Muscle layer of duodenum (tissue), 2 donors: ENCODE measurements at regions not wholly inside any gene's neighbourhood (a gene's known extent, or its start where the extent isn't known, plus 50 kb on each side); places are given as distances from the start of the nearest gene placed in this dataset.
"Not testable (repeated sequence)": the region's sequence is repeated elsewhere in the genome, so short reads cannot be mapped to it uniquely, and the experiment has no call there.

Experiments used
- H3K27ac ChIP-seq: one replicate; pipeline ENCODE4 v1.7.0; 2013; ENCODE audit warnings: mild to moderate bottlenecking, low read length
- H3K27me3 ChIP-seq: one replicate; pipeline ENCODE4 v1.7.0; 2013; ENCODE audit warnings: low read depth, mild to moderate bottlenecking, control low read depth, low read length
- H3K36me3 ChIP-seq, 2 donors: one replicate each; pipeline ENCODE4 v1.7.0; 2013; ENCODE audit warnings: low read length in 2 of 2, control low read depth in 1 of 2, mild to moderate bottlenecking in 1 of 2; ENCODE audit not compliant: insufficient read depth in 2 of 2, control insufficient read depth in 1 of 2
- H3K4me1 ChIP-seq, 2 donors: one replicate each; pipeline ENCODE4 v1.7.0; 2013; ENCODE audit warnings: low read length in 2 of 2, mild to moderate bottlenecking in 2 of 2, control low read depth in 1 of 2, moderate library complexity in 1 of 2; ENCODE audit not compliant: insufficient read depth in 2 of 2, control insufficient read depth in 1 of 2
- H3K4me3 ChIP-seq, 2 donors: one replicate each; pipeline ENCODE4 v1.7.0; 2013; ENCODE audit warnings: low read length in 2 of 2, low read depth in 1 of 2, mild to moderate bottlenecking in 1 of 2
- H3K9me3 ChIP-seq, 2 donors: one replicate each; pipeline ENCODE4 v1.7.0; 2013; ENCODE audit warnings: low read length in 2 of 2, control low read depth in 1 of 2, mild to moderate bottlenecking in 1 of 2; ENCODE audit not compliant: control insufficient read depth in 1 of 2
- donor health status: healthy.

GRCh38 chr7:121741896-121742295 is 131.1 kb upstream of the PTPRZ1 start:
- no peak overlapping the region for H3K27ac ChIP-seq
- H3K27me3 ChIP-seq: no peaks in the 10 kb centered on the region
- H3K4me3 ChIP-seq: no peak overlapping the region
- no peaks in the 10 kb centered on the region for H3K4me1 ChIP-seq
- no peaks in the 10 kb centered on the region for H3K9me3 ChIP-seq
- H3K36me3 ChIP-seq: no peaks in the 10 kb centered on the region

GRCh38 chr7:121739465-121739864 is 133.5 kb upstream of the PTPRZ1 start:
- no peak overlapping the region for H3K27ac ChIP-seq
- H3K27me3 ChIP-seq: no peaks in the 10 kb centered on the region
- H3K36me3 ChIP-seq: no peaks in the 10 kb centered on the region
- H3K4me3 ChIP-seq: no peak overlapping the region
- H3K9me3 ChIP-seq: no peaks in the 10 kb centered on the region
- no peaks in the 10 kb centered on the region for H3K4me1 ChIP-seq

GRCh38 chr7:121730869-121731268 is 142.1 kb upstream of the PTPRZ1 start:
- Histone ChIP-seq H3K9me3 (peaks cover 1 to 11% of the 10 kb centered on the region in 2 donors), H3K4me3 (no peak overlapping the region), H3K27me3 (no peaks in the 10 kb centered on the region), H3K27ac (no peak overlapping the region), H3K36me3 (no peaks in the 10 kb centered on the region), H3K4me1 (no peaks in the 10 kb centered on the region)

GRCh38 chr7:121714559-121715303 is 158.2 kb upstream of the PTPRZ1 start:
- Histone ChIP-seq H3K27me3 (no peaks in the 10 kb centered on the region), H3K9me3 (peaks cover 0 to 3% of the 10 kb centered on the region in 2 donors), H3K4me3 (peak overlapping the region in 1 of 2 donors; percentile 2), H3K4me1 (no peaks in the 10 kb centered on the region), H3K27ac (peak overlapping the region; percentile 47), H3K36me3 (no peaks in the 10 kb centered on the region)

- H3K36me3 ChIP-seq, H3K9me3 ChIP-seq, H3K4me3 ChIP-seq, H3K4me1 ChIP-seq, H3K27me3 ChIP-seq, H3K27ac ChIP-seq: not testable (repeated sequence)
Measured at GRCh38 chr7:121712961-121713360, 160.0 kb upstream of the PTPRZ1 start.

DNA sequence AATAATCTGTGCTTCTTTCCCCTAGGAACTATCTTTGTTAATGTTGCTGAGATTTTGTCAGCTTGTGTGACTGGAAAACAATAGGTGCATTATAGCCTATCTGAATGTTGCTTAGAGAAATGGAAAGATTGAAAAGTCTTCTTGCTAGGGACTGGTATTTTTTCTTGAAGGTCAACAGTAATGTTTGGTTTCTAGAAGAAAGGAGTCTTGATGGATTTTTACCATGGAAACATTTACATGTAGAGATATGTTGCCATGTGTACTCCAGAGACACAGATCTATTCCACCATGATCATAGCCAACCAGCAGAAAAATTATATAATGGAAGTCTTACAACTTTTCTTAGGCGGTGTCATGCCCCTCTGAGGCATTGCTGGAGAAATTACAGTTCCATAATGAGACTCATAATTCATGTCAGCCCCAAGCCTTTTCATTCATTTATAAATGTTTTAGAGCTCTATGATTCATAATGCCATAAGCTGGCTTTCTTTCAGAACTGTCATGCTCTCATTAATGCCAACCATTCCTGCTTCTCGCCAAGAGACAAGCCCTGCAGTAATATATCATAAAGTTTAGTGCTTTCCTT is 175.1 kb upstream of the PTPRZ1 start:
- no peaks in the 10 kb centered on the region for H3K36me3 ChIP-seq
- H3K27ac ChIP-seq: no peak overlapping the region
- H3K9me3 ChIP-seq: no peaks in the 10 kb centered on the region
- no peak overlapping the region for H3K4me3 ChIP-seq
- no peaks in the 10 kb centered on the region for H3K4me1 ChIP-seq
- H3K27me3 ChIP-seq: no peaks in the 10 kb centered on the region

- Histone ChIP-seq H3K36me3 (no peaks in the 10 kb centered on the region), H3K27me3 (no peaks in the 10 kb centered on the region), H3K27ac (no peak overlapping the region), H3K4me3 (no peak overlapping the region), H3K9me3 (no peaks in the 10 kb centered on the region), H3K4me1 (no peaks in the 10 kb centered on the region)
Measured at GRCh38 chr7:121696954-121697353, 176.0 kb upstream of the PTPRZ1 start.

DNA sequence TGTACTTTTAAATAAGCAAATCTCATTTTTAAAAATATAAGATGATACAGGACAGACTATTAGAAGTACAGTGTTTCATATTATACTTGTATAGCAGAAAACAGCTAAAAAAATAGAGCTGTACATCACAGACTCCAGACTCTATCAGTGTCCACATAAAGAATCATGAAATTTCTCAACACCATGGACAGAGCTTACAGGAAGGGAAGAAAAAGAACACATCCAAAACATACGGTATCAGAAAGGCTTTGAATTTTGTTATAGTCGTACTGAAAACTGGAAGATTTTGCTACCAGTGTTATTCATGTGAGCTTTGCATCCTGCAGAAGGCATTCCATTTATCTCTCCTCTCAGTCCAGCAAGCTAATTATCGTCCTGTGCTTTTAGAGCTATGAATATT is 183.2 kb upstream of the PTPRZ1 start:
- Histone ChIP-seq H3K9me3 (no peaks in the 10 kb centered on the region), H3K4me1 (no peaks in the 10 kb centered on the region), H3K4me3 (no peak overlapping the region), H3K36me3 (no peaks in the 10 kb centered on the region), H3K27me3 (no peaks in the 10 kb centered on the region), H3K27ac (no peak overlapping the region)

DNA sequence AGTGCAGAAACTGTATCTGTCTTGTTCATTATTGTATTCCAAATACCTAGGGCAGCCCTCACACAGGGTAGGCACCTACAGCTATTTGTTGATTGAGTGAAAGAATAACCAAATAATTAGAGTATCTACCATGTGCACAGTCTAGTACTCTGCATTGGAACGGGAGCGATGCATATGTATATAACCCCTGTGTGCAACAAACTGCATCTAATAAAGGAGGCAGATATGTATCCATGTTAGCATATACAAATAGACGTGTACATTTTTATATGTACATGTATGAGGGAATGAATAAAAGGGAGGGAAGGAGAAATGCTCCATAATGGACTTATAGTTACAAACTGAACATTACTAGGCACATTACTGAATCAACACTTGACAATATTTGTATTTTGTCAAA is 191.3 kb upstream of the PTPRZ1 start:
- Histone ChIP-seq H3K36me3 (no peaks in the 10 kb centered on the region), H3K4me1 (no peaks in the 10 kb centered on the region), H3K27me3 (no peaks in the 10 kb centered on the region), H3K9me3 (no peaks in the 10 kb centered on the region), H3K27ac (no peak overlapping the region), H3K4me3 (no peak overlapping the region)

GRCh38 chr7:121676168-121676567 is 196.8 kb upstream of the PTPRZ1 start:
- no peak overlapping the region for H3K4me3 ChIP-seq
- H3K4me1 ChIP-seq: no peaks in the 10 kb centered on the region
- H3K9me3 ChIP-seq: no peaks in the 10 kb centered on the region
- H3K36me3 ChIP-seq: no peaks in the 10 kb centered on the region
- H3K27me3 ChIP-seq: no peaks in the 10 kb centered on the region
- H3K27ac ChIP-seq: no peak overlapping the region

DNA sequence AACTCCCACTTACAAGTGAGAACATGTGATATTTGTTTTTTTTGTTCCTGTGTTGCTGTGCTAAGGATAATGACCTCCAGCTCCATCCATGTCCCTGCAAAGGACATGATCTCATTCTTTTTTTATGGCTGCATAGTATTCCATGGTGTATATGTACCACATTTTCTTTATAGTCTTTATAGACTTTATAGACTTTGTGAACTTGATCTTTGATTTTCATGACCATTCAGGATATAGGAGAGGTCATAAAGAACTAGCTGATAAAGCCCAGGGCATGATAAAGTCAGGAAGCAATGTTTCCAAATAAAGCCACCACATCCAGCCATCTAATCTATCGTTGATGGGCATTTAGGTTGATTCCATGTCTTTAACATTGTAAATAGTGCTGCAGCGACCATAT is 198.5 kb upstream of the PTPRZ1 start:
- H3K4me3 ChIP-seq, H3K27me3 ChIP-seq, H3K9me3 ChIP-seq, H3K4me1 ChIP-seq, H3K27ac ChIP-seq, H3K36me3 ChIP-seq: not testable (repeated sequence)

GRCh38 chr7:121669144-121669543 is 203.8 kb upstream of the PTPRZ1 start:
- H3K27me3 ChIP-seq: no peaks in the 10 kb centered on the region
- H3K9me3 ChIP-seq: peaks cover 0 to 3% of the 10 kb centered on the region in 2 donors
- no peak overlapping the region for H3K27ac ChIP-seq
- H3K4me3 ChIP-seq: no peak overlapping the region
- H3K36me3 ChIP-seq: no peaks in the 10 kb centered on the region
- H3K4me1 ChIP-seq: no peaks in the 10 kb centered on the region
